Left lung (tissue), 4 donors: ENCODE measurements at regions not wholly inside any gene's neighbourhood (a gene's known extent, or its start where the extent isn't known, plus 50 kb on each side); places are given as distances from the start of the nearest gene placed in this dataset.

Experiments
- ATAC-seq: fragments of 200-7000 bp; cut with Tn5 transposase; one replicate; pipeline ENCODE4 v1.9.1; 2020; ENCODE audit warnings: moderate library complexity
- DNase-seq, 4 donors: peaks; one replicate each; pipeline ENCODE4 v3.0.0-alpha.2; 2013 to 2020
- H3K27ac ChIP-seq, 2 donors: fragments of 200-600 bp; sonication (generic) in 1 of 2; one replicate each; pipeline versions ENCODE4 v1.5.0 to v1.8.0; 2020 to 2021
- H3K27me3 ChIP-seq, 2 donors: fragments of 200-600 bp; sonication (generic) in 1 of 2; one replicate each; pipeline versions ENCODE4 v1.5.0 to v1.8.0; 2020 to 2021
- H3K36me3 ChIP-seq, 2 donors: fragments of 200-600 bp; sonication (generic) in 1 of 2; one replicate each; pipeline versions ENCODE4 v1.5.0 to v1.8.0; 2020 to 2021
- H3K4me1 ChIP-seq, 2 donors: fragments of 200-600 bp; one replicate each; pipeline ENCODE4 v1.8.0; 2021
- H3K4me3 ChIP-seq, 2 donors: fragments of 200-600 bp; sonication (generic) in 1 of 2; one replicate each; pipeline versions ENCODE4 v1.5.0 to v1.8.0; 2020 to 2021; ENCODE audit warnings: mild to moderate bottlenecking in 1 of 2
- H3K9me3 ChIP-seq, 2 donors: fragments of 200-600 bp; sonication (generic) in 1 of 2; one replicate each; pipeline versions ENCODE4 v1.5.0 to v1.8.0; 2020 to 2021
- intact Hi-C, 2 donors: fragments of 100-400 bp; cut with DNase I; formaldehyde crosslinking; loops; one replicate each; pipeline versions ENCODE4 v1.11.2 to v1.14.2; 2022
- TF ChIP-seq, protein P1 (sequence below), 2 donors: fragments of 200-600 bp; sonication (generic) in 1 of 2; IDR thresholded peaks; one replicate each; pipeline versions ENCODE4 v1.5.0 to v1.8.0; 2021; ENCODE audit warnings: antibody characterized with exemption in 2 of 2
- donor health status: DM: no; HTN: yes; CAD: no.
- donor health status: DM: no; HTN: no; CAD: no.

GRCh38 chr6:105926318-105926717 lies 159.8 kb upstream of the PRDM1 start:
- Histone ChIP-seq H3K27ac (no peak overlapping the region), H3K4me1 (no peaks in the 10 kb centered on the region), H3K9me3 (no peaks in the 10 kb centered on the region), H3K27me3 (no peaks in the 10 kb centered on the region), H3K36me3 (no peaks in the 10 kb centered on the region), H3K4me3 (no peak overlapping the region)
- intact Hi-C loops = no loop called here
- DNase-seq (no peak), ATAC-seq (no peak)
- TF ChIP-seq, protein P1, sequence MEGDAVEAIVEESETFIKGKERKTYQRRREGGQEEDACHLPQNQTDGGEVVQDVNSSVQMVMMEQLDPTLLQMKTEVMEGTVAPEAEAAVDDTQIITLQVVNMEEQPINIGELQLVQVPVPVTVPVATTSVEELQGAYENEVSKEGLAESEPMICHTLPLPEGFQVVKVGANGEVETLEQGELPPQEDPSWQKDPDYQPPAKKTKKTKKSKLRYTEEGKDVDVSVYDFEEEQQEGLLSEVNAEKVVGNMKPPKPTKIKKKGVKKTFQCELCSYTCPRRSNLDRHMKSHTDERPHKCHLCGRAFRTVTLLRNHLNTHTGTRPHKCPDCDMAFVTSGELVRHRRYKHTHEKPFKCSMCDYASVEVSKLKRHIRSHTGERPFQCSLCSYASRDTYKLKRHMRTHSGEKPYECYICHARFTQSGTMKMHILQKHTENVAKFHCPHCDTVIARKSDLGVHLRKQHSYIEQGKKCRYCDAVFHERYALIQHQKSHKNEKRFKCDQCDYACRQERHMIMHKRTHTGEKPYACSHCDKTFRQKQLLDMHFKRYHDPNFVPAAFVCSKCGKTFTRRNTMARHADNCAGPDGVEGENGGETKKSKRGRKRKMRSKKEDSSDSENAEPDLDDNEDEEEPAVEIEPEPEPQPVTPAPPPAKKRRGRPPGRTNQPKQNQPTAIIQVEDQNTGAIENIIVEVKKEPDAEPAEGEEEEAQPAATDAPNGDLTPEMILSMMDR (IDR thresholded peaks at IDR 0.05) = no peak

DNA sequence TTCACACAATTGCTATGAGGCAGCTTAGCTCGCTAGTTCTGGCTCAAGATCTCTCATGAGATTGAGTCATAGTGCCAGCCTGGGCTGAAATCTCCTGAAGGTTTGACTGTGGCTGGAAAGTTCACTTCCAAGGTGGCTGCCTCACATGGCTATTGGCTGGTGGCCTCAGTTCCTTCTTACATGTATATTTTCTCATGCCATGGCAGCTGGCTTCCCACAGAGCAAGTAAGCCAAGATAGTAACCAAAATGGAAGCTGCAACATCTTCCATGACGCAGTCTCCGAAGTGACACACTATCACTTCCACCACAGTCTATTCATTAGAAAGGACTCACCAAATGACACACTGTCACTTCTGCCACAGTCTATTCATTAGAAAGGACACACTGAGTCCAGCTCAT lies 160.4 kb upstream of the PRDM1 start:
- Histone ChIP-seq H3K4me3 (no peak overlapping the region), H3K27me3 (no peaks in the 10 kb centered on the region), H3K27ac (no peak overlapping the region), H3K4me1 (no peaks in the 10 kb centered on the region), H3K9me3 (no peaks in the 10 kb centered on the region), H3K36me3 (no peaks in the 10 kb centered on the region)
- TF ChIP-seq, protein P1 (IDR thresholded peaks at IDR 0.05) = no peak
- intact Hi-C loops = no loop called here
- ATAC-seq = no peak
- DNase-seq = no peak

DNA sequence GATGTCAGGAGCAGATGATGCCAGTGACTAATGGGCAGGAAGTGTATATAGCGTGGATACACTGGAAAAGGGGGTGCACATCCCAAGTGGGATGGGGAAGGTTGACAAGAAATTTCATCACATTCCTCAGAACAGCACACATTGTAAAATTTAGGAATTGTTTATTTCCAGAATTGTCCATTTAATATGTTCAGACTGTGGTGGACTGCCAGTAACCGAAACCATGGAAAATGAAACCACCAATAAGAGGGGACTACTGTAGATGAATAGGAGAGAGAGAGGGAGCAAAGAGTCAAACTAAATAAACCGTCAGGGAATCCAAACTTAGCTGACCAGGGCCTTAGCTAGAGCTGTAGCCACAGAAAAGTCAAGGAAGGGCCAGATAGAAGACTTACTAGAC lies 164.4 kb upstream of the PRDM1 start:
- Histone ChIP-seq H3K4me3 (no peak overlapping the region), H3K27ac (no peak overlapping the region), H3K36me3 (no peaks in the 10 kb centered on the region), H3K4me1 (no peaks in the 10 kb centered on the region), H3K27me3 (no peaks in the 10 kb centered on the region), H3K9me3 (no peaks in the 10 kb centered on the region)
- TF ChIP-seq, protein P1 (IDR thresholded peaks at IDR 0.05) = no peak
- ATAC-seq = no peak
- intact Hi-C loops = no loop called here
- no peak for DNase-seq

- intact Hi-C loops = no loop called here
- Histone ChIP-seq H3K27ac (no peak overlapping the region), H3K36me3 (no peaks in the 10 kb centered on the region), H3K4me3 (no peak overlapping the region), H3K27me3 (no peaks in the 10 kb centered on the region), H3K4me1 (no peaks in the 10 kb centered on the region), H3K9me3 (no peaks in the 10 kb centered on the region)
- DNase-seq (no peak), ATAC-seq (no peak)
- TF ChIP-seq, protein P1 (IDR thresholded peaks at IDR 0.05) = no peak
Measured at GRCh38 chr6:105920071-105920470, 166.1 kb upstream of the PRDM1 start.

- intact Hi-C loops = no loop called here
- no peak overlapping the region for H3K4me3 ChIP-seq
- H3K27ac ChIP-seq = no peak overlapping the region
- no peaks in the 10 kb centered on the region for H3K4me1 ChIP-seq
- TF ChIP-seq, protein P1 (IDR thresholded peaks at IDR 0.05) = no peak
- DNase-seq (no peak), ATAC-seq (no peak)
- no peaks in the 10 kb centered on the region for H3K27me3 ChIP-seq
- H3K36me3 ChIP-seq = no peaks in the 10 kb centered on the region
- no peaks in the 10 kb centered on the region for H3K9me3 ChIP-seq
Measured at GRCh38 chr6:105917038-105917695, 169.0 kb upstream of the PRDM1 start.
